Keratinocyte (primary cell): ENCODE measurements at regions not wholly inside any gene's neighbourhood (a gene's known extent, or its start where the extent isn't known, plus 50 kb on each side); places are given as distances from the start of the nearest gene placed in this dataset.

Source experiments
- DNase-seq: peaks from one replicate; pipeline ENCODE4 v3.0.0-alpha.2; 2011; ENCODE audit warnings: low read depth, missing footprints, low spot score
- FAIRE-seq: peaks from 2 replicates; lab custom pipeline; 2011; peaks lifted over from hg19 to GRCh38; lab: Jason Lieb, UNC
- H2AFZ ChIP-seq: 2 replicates; pipeline ENCODE4 v1.6.0; 2012; ENCODE audit warnings: low read length, control low read depth, inconsistent platforms; ENCODE audit not compliant: control insufficient read depth
- H3K27ac ChIP-seq: 2 replicates; pipeline ENCODE4 v1.5.1; 2011; ENCODE audit warnings: low read length; ENCODE audit not compliant: control insufficient read depth, insufficient read depth
- H3K27me3 ChIP-seq: 3 replicates; pipeline ENCODE4 v1.6.0; 2011; ENCODE audit warnings: low read length; ENCODE audit not compliant: control insufficient read depth, insufficient read depth; ENCODE audit errors: extremely low read depth
- H3K36me3 ChIP-seq, 2 experiments: 2 replicates in 1 of 2; 3 replicates in 1 of 2; pipeline ENCODE4 v1.5.1; 2011; ENCODE audit warnings: low read length in 2 of 2, mild to moderate bottlenecking in 1 of 2; ENCODE audit not compliant: control insufficient read depth in 2 of 2, insufficient read depth in 2 of 2; ENCODE audit errors: extremely low read depth in 1 of 2
- H3K4me1 ChIP-seq: 3 replicates; pipeline ENCODE4 v1.5.1; 2011; ENCODE audit warnings: low read length; ENCODE audit not compliant: control insufficient read depth, insufficient read depth; ENCODE audit errors: extremely low read depth
- H3K4me2 ChIP-seq: 3 replicates; pipeline ENCODE4 v1.6.0; 2011; ENCODE audit warnings: low read depth, low read length; ENCODE audit not compliant: control insufficient read depth, insufficient read depth; ENCODE audit errors: extremely low read depth
- H3K4me3 ChIP-seq, 3 experiments: fragments of 200-600 bp in 1 of 3; sonication (generic) in 1 of 3; 2 replicates in 2 of 3; 3 replicates in 1 of 3; pipeline ENCODE4 v1.5.1; 2011 to 2016; ENCODE audit warnings: low read length in 3 of 3, mild to moderate bottlenecking in 3 of 3, control low read depth in 2 of 3, inconsistent platforms in 1 of 3, low read depth in 1 of 3, mixed read lengths in 1 of 3, mixed run types in 1 of 3, moderate library complexity in 1 of 3; ENCODE audit not compliant: control insufficient read depth in 2 of 3, insufficient read depth in 2 of 3; ENCODE audit errors: extremely low read depth in 1 of 3
- H3K79me2 ChIP-seq: 2 replicates; pipeline ENCODE4 v1.6.0; 2012; ENCODE audit warnings: low read length; ENCODE audit not compliant: control insufficient read depth, insufficient read depth
- H3K9ac ChIP-seq: 3 replicates; pipeline ENCODE4 v1.6.0; 2011; ENCODE audit warnings: low read length; ENCODE audit not compliant: control insufficient read depth, insufficient read depth; ENCODE audit errors: extremely low read depth
- H3K9me1 ChIP-seq: 3 replicates; pipeline ENCODE4 v1.6.0; 2011; ENCODE audit warnings: low read length; ENCODE audit not compliant: control insufficient read depth, insufficient read depth; ENCODE audit errors: extremely low read depth
- H3K9me3 ChIP-seq: 2 replicates; pipeline ENCODE4 v1.5.1; 2012; ENCODE audit warnings: low read depth, low read length; ENCODE audit not compliant: control insufficient read depth
- H4K20me1 ChIP-seq: 3 replicates; pipeline ENCODE4 v1.6.0; 2011; ENCODE audit warnings: low read length; ENCODE audit not compliant: control insufficient read depth, insufficient read depth; ENCODE audit errors: extremely low read depth
- EZH2 ChIP-seq: IDR thresholded peaks from one replicate; pipeline ENCODE4 v1.6.1; 2012; ENCODE audit warnings: inconsistent platforms, mild to moderate bottlenecking, low read length, moderate library complexity
- dilution Hi-C: fragments of 300-500 bp; cut with MboI; formaldehyde crosslinking; loops from one replicate; pipeline ENCODE4 v1.7.0; 2020; ENCODE audit warnings: low sequenced_read_pairs; ENCODE audit not compliant: extremely low pct_ligation_motif_present
- TF ChIP-seq, protein P1 (sequence below), 3 experiments: IDR thresholded peaks in 1 of 3; conservative IDR thresholded peaks in 1 of 3; optimal IDR thresholded peaks in 1 of 3; 2 replicates in 2 of 3; 3 replicates in 1 of 3; pipeline versions ENCODE3 to v1.5.1; 2011; ENCODE audit warnings: low read length in 3 of 3, mild to moderate bottlenecking in 3 of 3, moderate library complexity in 2 of 3, control low read depth in 1 of 3, inconsistent platforms in 1 of 3; ENCODE audit not compliant: insufficient read depth in 2 of 3; ENCODE audit errors: extremely low read depth in 1 of 3

- H3K9me3 ChIP-seq, result no peaks in the 10 kb centered on the region
- no peaks in the 10 kb centered on the region for H3K36me3 ChIP-seq
- TF ChIP-seq, protein P1, sequence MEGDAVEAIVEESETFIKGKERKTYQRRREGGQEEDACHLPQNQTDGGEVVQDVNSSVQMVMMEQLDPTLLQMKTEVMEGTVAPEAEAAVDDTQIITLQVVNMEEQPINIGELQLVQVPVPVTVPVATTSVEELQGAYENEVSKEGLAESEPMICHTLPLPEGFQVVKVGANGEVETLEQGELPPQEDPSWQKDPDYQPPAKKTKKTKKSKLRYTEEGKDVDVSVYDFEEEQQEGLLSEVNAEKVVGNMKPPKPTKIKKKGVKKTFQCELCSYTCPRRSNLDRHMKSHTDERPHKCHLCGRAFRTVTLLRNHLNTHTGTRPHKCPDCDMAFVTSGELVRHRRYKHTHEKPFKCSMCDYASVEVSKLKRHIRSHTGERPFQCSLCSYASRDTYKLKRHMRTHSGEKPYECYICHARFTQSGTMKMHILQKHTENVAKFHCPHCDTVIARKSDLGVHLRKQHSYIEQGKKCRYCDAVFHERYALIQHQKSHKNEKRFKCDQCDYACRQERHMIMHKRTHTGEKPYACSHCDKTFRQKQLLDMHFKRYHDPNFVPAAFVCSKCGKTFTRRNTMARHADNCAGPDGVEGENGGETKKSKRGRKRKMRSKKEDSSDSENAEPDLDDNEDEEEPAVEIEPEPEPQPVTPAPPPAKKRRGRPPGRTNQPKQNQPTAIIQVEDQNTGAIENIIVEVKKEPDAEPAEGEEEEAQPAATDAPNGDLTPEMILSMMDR (optimal IDR thresholded peaks at IDR 0.05 in 1 of 3, IDR thresholded peaks at IDR 0.05 in 1 of 3, conservative IDR thresholded peaks at IDR 0.05 in 1 of 3; ENCODE audit: extremely low read depth in 1 of 3, insufficient read depth in 2 of 3, low read length in 3 of 3), result peak in 1 of 3 experiments; percentile 6
- peak; percentile 97 for TF ChIP-seq EZH2
- FAIRE-seq, result no peak
- H2AFZ ChIP-seq, result no peak overlapping the region
- dilution Hi-C loops, result no loop called here
- no peak for DNase-seq
- H4K20me1 ChIP-seq, result no peaks in the 10 kb centered on the region
- H3K4me1 ChIP-seq, result no peaks in the 10 kb centered on the region
- no peak overlapping the region for H3K9ac ChIP-seq
- H3K4me2 ChIP-seq, result peak overlapping the region; percentile 27
- no peak overlapping the region for H3K27ac ChIP-seq
- no peak overlapping the region for H3K4me3 ChIP-seq
- no peaks in the 10 kb centered on the region for H3K9me1 ChIP-seq
- peaks cover 38% of the 10 kb centered on the region for H3K27me3 ChIP-seq
- H3K79me2 ChIP-seq, result no peaks in the 10 kb centered on the region
These were observed 347.4 kb downstream of the LIG4 start for GRCh38 chr13:107867701-107868661.

DNA sequence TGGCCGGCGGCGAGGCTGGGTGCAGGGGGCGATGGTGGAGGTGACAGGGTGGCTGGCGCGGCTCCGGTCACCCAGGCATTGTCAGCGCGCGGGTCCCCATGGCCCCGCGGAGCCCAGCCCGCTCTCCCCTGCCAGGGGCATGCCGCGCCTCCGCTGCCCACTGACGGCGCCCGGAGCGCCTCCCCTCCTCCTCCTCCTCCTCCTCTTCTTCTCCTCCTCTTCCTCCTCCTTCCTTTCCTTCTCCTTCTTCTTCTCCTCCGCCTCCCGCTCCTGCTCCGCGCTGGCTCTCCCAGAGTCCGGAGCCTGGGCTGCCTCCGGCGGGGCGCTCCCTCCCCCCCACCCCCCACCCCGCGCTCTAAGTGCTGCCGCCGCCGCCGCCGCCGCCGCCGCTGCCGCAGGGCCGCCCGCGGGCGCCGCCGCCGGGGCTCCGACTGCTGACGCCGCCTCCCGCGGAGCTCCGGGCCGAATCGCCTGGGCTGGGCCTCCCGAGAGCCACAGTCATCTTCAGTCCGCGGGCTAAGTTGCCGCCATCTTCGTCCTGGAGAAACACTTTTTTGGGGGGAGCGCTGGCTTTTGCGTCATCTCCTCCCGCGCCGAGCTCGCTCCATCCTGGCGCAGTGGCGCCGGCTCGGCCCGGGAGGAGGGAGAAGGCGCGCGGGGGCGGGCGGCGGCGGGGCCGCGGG is 348.3 kb downstream of the LIG4 start:
- no peaks in the 10 kb centered on the region for H3K36me3 ChIP-seq
- no peaks in the 10 kb centered on the region for H3K9me3 ChIP-seq
- H3K4me2 ChIP-seq, result no peak overlapping the region
- no peaks in the 10 kb centered on the region for H3K79me2 ChIP-seq
- H4K20me1 ChIP-seq, result no peaks in the 10 kb centered on the region
- no peak overlapping the region for H3K4me3 ChIP-seq
- no peak for DNase-seq
- no peak overlapping the region for H3K27ac ChIP-seq
- no peaks in the 10 kb centered on the region for H3K4me1 ChIP-seq
- peaks cover 38% of the 10 kb centered on the region for H3K27me3 ChIP-seq
- FAIRE-seq, result no peak
- dilution Hi-C loops, result no loop called here
- H3K9me1 ChIP-seq, result no peaks in the 10 kb centered on the region
- TF ChIP-seq EZH2, result no peak
- TF ChIP-seq, protein P1 (optimal IDR thresholded peaks at IDR 0.05 in 1 of 3, IDR thresholded peaks at IDR 0.05 in 1 of 3, conservative IDR thresholded peaks at IDR 0.05 in 1 of 3; ENCODE audit: extremely low read depth in 1 of 3, insufficient read depth in 2 of 3, low read length in 3 of 3), result no peak
- H3K9ac ChIP-seq, result no peak overlapping the region
- H2AFZ ChIP-seq, result no peak overlapping the region
